ENCODE measurements at regions not wholly inside any gene's neighbourhood (a gene's known extent, or its start where the extent isn't known, plus 50 kb on each side); places are given as distances from the start of the nearest gene placed in this dataset.

GRCh38 chr10:3478153-3478552 is 305.6 kb upstream of the PITRM1 start:
- TF ChIP-seq CTCF (IDR thresholded peaks at IDR 0.05; ENCODE audit: low read depth, low read length): no peak
- no peak overlapping the region for H3K4me3 ChIP-seq (ENCODE audit: low read depth, low read length)

- no peak overlapping the region for H3K4me3 ChIP-seq (ENCODE audit: low read depth, low read length)
- TF ChIP-seq CTCF (IDR thresholded peaks at IDR 0.05; ENCODE audit: low read depth, low read length): no peak
These were observed 305.1 kb upstream of the PITRM1 start for GRCh38 chr10:3477683-3478082.

- H3K4me3 ChIP-seq (ENCODE audit: low read depth, low read length): no peak overlapping the region
- TF ChIP-seq CTCF (IDR thresholded peaks at IDR 0.05; ENCODE audit: low read depth, low read length): no peak
These were observed 304.3 kb upstream of the PITRM1 start for GRCh38 chr10:3476640-3477448.

- no peak overlapping the region for H3K4me3 ChIP-seq (ENCODE audit: low read depth, low read length)
- no peak for TF ChIP-seq CTCF (IDR thresholded peaks at IDR 0.05; ENCODE audit: low read depth, low read length)
These were observed 303.6 kb upstream of the PITRM1 start for GRCh38 chr10:3476186-3476585.

- no peak overlapping the region for H3K4me3 ChIP-seq (ENCODE audit: low read depth, low read length)
- TF ChIP-seq CTCF (IDR thresholded peaks at IDR 0.05; ENCODE audit: low read depth, low read length): no peak
These were observed 302.8 kb upstream of the PITRM1 start for GRCh38 chr10:3475367-3475766.

GRCh38 chr10:3474266-3474665 is 301.7 kb upstream of the PITRM1 start:
- TF ChIP-seq CTCF (IDR thresholded peaks at IDR 0.05; ENCODE audit: low read depth, low read length): no peak
- H3K4me3 ChIP-seq (ENCODE audit: low read depth, low read length): no peak overlapping the region

- H3K4me3 ChIP-seq (ENCODE audit: low read depth, low read length): no peak overlapping the region
- no peak for TF ChIP-seq CTCF (IDR thresholded peaks at IDR 0.05; ENCODE audit: low read depth, low read length)
These were observed 300.7 kb upstream of the PITRM1 start for GRCh38 chr10:3473271-3473670.

Data from WI38 (cell line).